Activated naive CD4-positive, alpha-beta T cell treated with anti-CD3 and anti-CD28 coated beads for 36 hours (primary cell): ENCODE measurements at regions not wholly inside any gene's neighbourhood (a gene's known extent, or its start where the extent isn't known, plus 50 kb on each side); places are given as distances from the start of the nearest gene placed in this dataset.

ENCODE experiments used
- CTCF ChIA-PET: fragments of 350-600 bp; sonication (Branson Sonifier 250); formaldehyde crosslinking; loops from one replicate; lab custom pipeline; 2021; ENCODE audit warnings: antibody characterized with exemption; lab: Charles Lee
- DNase-seq: peaks from one replicate; pipeline ENCODE4 v3.0.0-alpha.2; 2020
- H3K27ac Mint-ChIP-seq: one replicate; pipeline ENCODE4 v1.8.0; 2021; ENCODE audit warnings: mild to moderate bottlenecking, mixed read lengths
- H3K27me3 Mint-ChIP-seq: one replicate; pipeline ENCODE4 v1.8.0; 2021; ENCODE audit warnings: low read depth, mixed read lengths
- H3K36me3 Mint-ChIP-seq: one replicate; pipeline ENCODE4 v1.8.0; 2021; ENCODE audit warnings: low read depth, mixed read lengths
- H3K4me1 Mint-ChIP-seq: one replicate; pipeline ENCODE4 v1.8.0; 2021; ENCODE audit warnings: low read depth, mixed read lengths
- H3K4me3 Mint-ChIP-seq: one replicate; pipeline ENCODE4 v1.8.0; 2021; ENCODE audit warnings: mild to moderate bottlenecking, moderate library complexity, mixed read lengths
- H3K9me3 Mint-ChIP-seq: one replicate; pipeline ENCODE4 v1.8.0; 2021; ENCODE audit warnings: mixed read lengths
- intact Hi-C: fragments of 100-400 bp; cut with micrococcal nuclease; formaldehyde crosslinking; loops from one replicate; pipeline ENCODE4 v1.15.1; 2023

- CTCF ChIA-PET, result no interaction called here
- no peaks in the 10 kb centered on the region for H3K4me1 Mint-ChIP-seq
- H3K9me3 Mint-ChIP-seq, result no peaks in the 10 kb centered on the region
- no peak overlapping the region for H3K27ac Mint-ChIP-seq
- H3K4me3 Mint-ChIP-seq, result no peak overlapping the region
- intact Hi-C loops, result no loop called here
- DNase-seq, result no peak
- no peaks in the 10 kb centered on the region for H3K36me3 Mint-ChIP-seq
- H3K27me3 Mint-ChIP-seq, result no peaks in the 10 kb centered on the region
Measured at GRCh38 chr10:131404886-131405285, 93.4 kb upstream of the TCERG1L start.

- no peak for DNase-seq
- Mint-ChIP-seq H3K27ac (no peak overlapping the region), H3K4me1 (no peaks in the 10 kb centered on the region), H3K4me3 (no peak overlapping the region), H3K27me3 (no peaks in the 10 kb centered on the region), H3K9me3 (no peaks in the 10 kb centered on the region), H3K36me3 (no peaks in the 10 kb centered on the region)
- intact Hi-C loops, result no loop called here
- CTCF ChIA-PET, result no interaction called here
Measured at GRCh38 chr10:131406676-131407392, 95.3 kb upstream of the TCERG1L start.

GRCh38 chr10:131418681-131419080 lies 107.2 kb upstream of the TCERG1L start:
- CTCF ChIA-PET, result no interaction called here
- no peak overlapping the region for H3K4me3 Mint-ChIP-seq
- H3K9me3 Mint-ChIP-seq, result no peaks in the 10 kb centered on the region

GRCh38 chr10:131419797-131420196 lies 108.3 kb upstream of the TCERG1L start:
- H3K36me3 Mint-ChIP-seq, result no peaks in the 10 kb centered on the region

More at GRCh38 chr10:131418681-131419080, 107.2 kb upstream of the TCERG1L start:
- H3K27me3 Mint-ChIP-seq, result no peaks in the 10 kb centered on the region
- no peaks in the 10 kb centered on the region for H3K4me1 Mint-ChIP-seq
- no peaks in the 10 kb centered on the region for H3K36me3 Mint-ChIP-seq
- no peak overlapping the region for H3K27ac Mint-ChIP-seq
- intact Hi-C loops, result no loop called here
- DNase-seq, result no peak

GRCh38 chr10:131420867-131421266 lies 109.3 kb upstream of the TCERG1L start:
- CTCF ChIA-PET, result no interaction called here
- Mint-ChIP-seq H3K4me3 (no peak overlapping the region), H3K9me3 (no peaks in the 10 kb centered on the region), H3K27me3 (no peaks in the 10 kb centered on the region), H3K4me1 (no peaks in the 10 kb centered on the region), H3K36me3 (no peaks in the 10 kb centered on the region), H3K27ac (no peak overlapping the region)
- intact Hi-C loops, result no loop called here
- no peak for DNase-seq

More at GRCh38 chr10:131419797-131420196, 108.3 kb upstream of the TCERG1L start:
- Mint-ChIP-seq H3K9me3 (no peaks in the 10 kb centered on the region), H3K27ac (no peak overlapping the region), H3K27me3 (no peaks in the 10 kb centered on the region), H3K4me3 (no peak overlapping the region), H3K4me1 (no peaks in the 10 kb centered on the region)
- no peak for DNase-seq
- CTCF ChIA-PET, result no interaction called here
- intact Hi-C loops, result no loop called here

GRCh38 chr10:131421381-131421780 lies 109.9 kb upstream of the TCERG1L start:
- intact Hi-C loops, result no loop called here
- Mint-ChIP-seq H3K9me3 (no peaks in the 10 kb centered on the region), H3K36me3 (no peaks in the 10 kb centered on the region), H3K4me3 (no peak overlapping the region), H3K27me3 (no peaks in the 10 kb centered on the region), H3K27ac (no peak overlapping the region), H3K4me1 (no peaks in the 10 kb centered on the region)
- no peak for DNase-seq
- CTCF ChIA-PET, result no interaction called here

GRCh38 chr10:131422731-131423130 lies 111.2 kb upstream of the TCERG1L start:
- no peak overlapping the region for H3K27ac Mint-ChIP-seq
- no peaks in the 10 kb centered on the region for H3K9me3 Mint-ChIP-seq
- no peak overlapping the region for H3K4me3 Mint-ChIP-seq
- H3K4me1 Mint-ChIP-seq, result no peaks in the 10 kb centered on the region
- no peak for DNase-seq
- peaks cover 4% of the 10 kb centered on the region for H3K27me3 Mint-ChIP-seq
- H3K36me3 Mint-ChIP-seq, result no peaks in the 10 kb centered on the region
- intact Hi-C loops, result no loop called here
- CTCF ChIA-PET, result no interaction called here

GRCh38 chr10:131424053-131424452 lies 112.5 kb upstream of the TCERG1L start:
- H3K27ac Mint-ChIP-seq, result no peak overlapping the region
- DNase-seq, result no peak
- CTCF ChIA-PET, result no interaction called here
- H3K27me3 Mint-ChIP-seq, result peaks cover 4% of the 10 kb centered on the region
- no peaks in the 10 kb centered on the region for H3K9me3 Mint-ChIP-seq
- H3K4me1 Mint-ChIP-seq, result no peaks in the 10 kb centered on the region
- no peaks in the 10 kb centered on the region for H3K36me3 Mint-ChIP-seq
- H3K4me3 Mint-ChIP-seq, result no peak overlapping the region
- intact Hi-C loops, result no loop called here

- H3K9me3 Mint-ChIP-seq, result no peaks in the 10 kb centered on the region
- CTCF ChIA-PET, result no interaction called here
Measured at GRCh38 chr10:131424836-131425491, 113.4 kb upstream of the TCERG1L start.

GRCh38 chr10:131425752-131426533 lies 114.4 kb upstream of the TCERG1L start:
- H3K4me1 Mint-ChIP-seq, result no peaks in the 10 kb centered on the region
- no peak overlapping the region for H3K27ac Mint-ChIP-seq
- DNase-seq, result no peak
- intact Hi-C loops, result no loop called here
- H3K4me3 Mint-ChIP-seq, result no peak overlapping the region
- no peaks in the 10 kb centered on the region for H3K36me3 Mint-ChIP-seq
- CTCF ChIA-PET, result no interaction called here
- no peaks in the 10 kb centered on the region for H3K9me3 Mint-ChIP-seq
- H3K27me3 Mint-ChIP-seq, result peaks cover 7% of the 10 kb centered on the region

More at GRCh38 chr10:131424836-131425491, 113.4 kb upstream of the TCERG1L start:
- H3K36me3 Mint-ChIP-seq, result no peaks in the 10 kb centered on the region
- peaks cover 4% of the 10 kb centered on the region for H3K27me3 Mint-ChIP-seq
- H3K27ac Mint-ChIP-seq, result no peak overlapping the region
- no peaks in the 10 kb centered on the region for H3K4me1 Mint-ChIP-seq
- H3K4me3 Mint-ChIP-seq, result no peak overlapping the region
- no peak for DNase-seq
- intact Hi-C loops, result no loop called here

- Mint-ChIP-seq H3K4me1 (no peaks in the 10 kb centered on the region), H3K27ac (no peak overlapping the region), H3K36me3 (no peaks in the 10 kb centered on the region), H3K27me3 (peaks cover 7% of the 10 kb centered on the region), H3K9me3 (no peaks in the 10 kb centered on the region), H3K4me3 (no peak overlapping the region)
- CTCF ChIA-PET, result no interaction called here
- DNase-seq, result no peak
- intact Hi-C loops, result no loop called here
Measured at GRCh38 chr10:131426534-131426898, 115.0 kb upstream of the TCERG1L start.

- intact Hi-C loops, result no loop called here
- no peaks in the 10 kb centered on the region for H3K9me3 Mint-ChIP-seq
- no peak overlapping the region for H3K27ac Mint-ChIP-seq
- no peak overlapping the region for H3K4me3 Mint-ChIP-seq
- H3K36me3 Mint-ChIP-seq, result no peaks in the 10 kb centered on the region
- CTCF ChIA-PET, result no interaction called here
- H3K4me1 Mint-ChIP-seq, result no peaks in the 10 kb centered on the region
- no peak for DNase-seq
- peaks cover 10% of the 10 kb centered on the region for H3K27me3 Mint-ChIP-seq
Measured at GRCh38 chr10:131427281-131427680, 115.8 kb upstream of the TCERG1L start.
